Right kidney (tissue), 1 donor: ENCODE measurements at regions not wholly inside any gene's neighbourhood (a gene's known extent, or its start where the extent isn't known, plus 50 kb on each side); places are given as distances from the start of the nearest gene placed in this dataset.
"Not testable (repeated sequence)": the region's sequence is repeated elsewhere in the genome, so short reads cannot be mapped to it uniquely, and the experiment has no call there.

Experiments
- DNase-seq: peaks from one replicate; pipeline ENCODE4 v3.0.0-alpha.2; 2016

GRCh38 chr2:33925311-33925710 lies 326.2 kb upstream of the FAM98A start:
- DNase-seq: no peak

GRCh38 chr2:33924586-33925169 lies 325.6 kb upstream of the FAM98A start:
- no peak for DNase-seq

- DNase-seq: no peak
These were observed 318.2 kb upstream of the FAM98A start for GRCh38 chr2:33917252-33917651.

GRCh38 chr2:33913071-33913616 lies 314.0 kb upstream of the FAM98A start:
- no peak for DNase-seq

GRCh38 chr2:33911327-33911726 lies 312.2 kb upstream of the FAM98A start:
- no peak for DNase-seq

GRCh38 chr2:33909945-33910695 lies 311.0 kb upstream of the FAM98A start:
- DNase-seq: no peak

GRCh38 chr2:33907866-33908265 lies 308.8 kb upstream of the FAM98A start:
- no peak for DNase-seq

- DNase-seq: not testable (repeated sequence)
These were observed 307.0 kb upstream of the FAM98A start for GRCh38 chr2:33906129-33906528.

GRCh38 chr2:33904801-33905200 lies 305.7 kb upstream of the FAM98A start:
- no peak for DNase-seq

GRCh38 chr2:33903701-33904100 lies 304.6 kb upstream of the FAM98A start:
- DNase-seq: no peak

- DNase-seq: no peak
These were observed 304.1 kb upstream of the FAM98A start for GRCh38 chr2:33903215-33903614.

GRCh38 chr2:33900610-33901009 lies 301.5 kb upstream of the FAM98A start:
- no peak for DNase-seq

GRCh38 chr2:33897741-33898140 lies 298.6 kb upstream of the FAM98A start:
- no peak for DNase-seq

GRCh38 chr2:33893824-33894223 lies 294.7 kb upstream of the FAM98A start:
- DNase-seq: no peak

GRCh38 chr2:33891616-33892015 lies 292.5 kb upstream of the FAM98A start:
- no peak for DNase-seq

GRCh38 chr2:33890686-33891085 lies 291.6 kb upstream of the FAM98A start:
- no peak for DNase-seq

GRCh38 chr2:33877348-33878016 lies 278.4 kb upstream of the FAM98A start:
- DNase-seq: no peak

- DNase-seq: no peak
These were observed 274.0 kb upstream of the FAM98A start for GRCh38 chr2:33873076-33873605.

- DNase-seq: peak; percentile 4
These were observed 260.8 kb upstream of the FAM98A start for GRCh38 chr2:33859811-33860461.

- DNase-seq: no peak
These were observed 260.1 kb upstream of the FAM98A start for GRCh38 chr2:33859176-33859575.

GRCh38 chr2:33848486-33848885 lies 249.4 kb upstream of the FAM98A start:
- DNase-seq: no peak

GRCh38 chr2:33839791-33840190 lies 240.7 kb upstream of the FAM98A start:
- no peak for DNase-seq

- DNase-seq: no peak
These were observed 237.5 kb upstream of the FAM98A start for GRCh38 chr2:33836628-33837027.
